VCaP (cell line): ENCODE measurements at regions not wholly inside any gene's neighbourhood (a gene's known extent, or its start where the extent isn't known, plus 50 kb on each side); places are given as distances from the start of the nearest gene placed in this dataset.

Experiments
- H3K27ac ChIP-seq: fragments of 450-650 bp; 2 replicates; pipeline ENCODE4 v1.5.1; 2017
- TF ChIP-seq, protein P1 (sequence below): fragments of 450-650 bp; conservative IDR thresholded peaks from 2 replicates; pipeline ENCODE4 v1.5.1; 2017; ENCODE audit warnings: mild to moderate bottlenecking, moderate library complexity

DNA sequence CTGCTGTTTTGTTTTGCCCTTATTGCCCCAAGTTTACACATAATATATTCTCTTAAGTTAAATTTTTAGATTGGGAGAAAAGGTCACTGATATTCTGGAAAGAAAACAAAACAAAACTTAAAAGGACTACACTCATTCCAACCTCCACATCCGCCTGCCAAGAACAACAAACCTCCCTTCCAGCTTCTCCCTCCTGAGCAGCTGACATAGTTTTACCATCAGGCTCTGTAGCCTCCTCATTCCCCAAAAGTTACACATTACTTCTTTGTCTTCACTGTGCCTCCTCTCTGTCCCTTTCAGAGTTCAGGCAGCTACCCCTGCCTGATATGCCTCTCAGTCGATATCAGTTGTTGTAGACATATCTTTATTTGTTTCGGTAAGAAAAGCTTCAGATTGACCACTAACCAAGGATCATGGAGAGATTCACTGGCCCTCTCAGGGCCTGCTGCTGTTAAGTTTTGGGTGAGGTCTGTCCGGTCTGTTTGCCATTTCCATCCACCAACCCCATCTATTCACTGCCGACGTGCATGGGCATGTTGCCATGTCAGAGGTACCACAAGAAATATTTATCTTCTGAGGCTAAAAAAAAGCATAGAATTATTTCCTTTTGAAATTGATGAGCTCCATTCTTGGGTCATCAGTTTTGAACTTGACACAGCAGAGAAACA is 164.1 kb downstream of the GASK1B start:
- TF ChIP-seq, protein P1, sequence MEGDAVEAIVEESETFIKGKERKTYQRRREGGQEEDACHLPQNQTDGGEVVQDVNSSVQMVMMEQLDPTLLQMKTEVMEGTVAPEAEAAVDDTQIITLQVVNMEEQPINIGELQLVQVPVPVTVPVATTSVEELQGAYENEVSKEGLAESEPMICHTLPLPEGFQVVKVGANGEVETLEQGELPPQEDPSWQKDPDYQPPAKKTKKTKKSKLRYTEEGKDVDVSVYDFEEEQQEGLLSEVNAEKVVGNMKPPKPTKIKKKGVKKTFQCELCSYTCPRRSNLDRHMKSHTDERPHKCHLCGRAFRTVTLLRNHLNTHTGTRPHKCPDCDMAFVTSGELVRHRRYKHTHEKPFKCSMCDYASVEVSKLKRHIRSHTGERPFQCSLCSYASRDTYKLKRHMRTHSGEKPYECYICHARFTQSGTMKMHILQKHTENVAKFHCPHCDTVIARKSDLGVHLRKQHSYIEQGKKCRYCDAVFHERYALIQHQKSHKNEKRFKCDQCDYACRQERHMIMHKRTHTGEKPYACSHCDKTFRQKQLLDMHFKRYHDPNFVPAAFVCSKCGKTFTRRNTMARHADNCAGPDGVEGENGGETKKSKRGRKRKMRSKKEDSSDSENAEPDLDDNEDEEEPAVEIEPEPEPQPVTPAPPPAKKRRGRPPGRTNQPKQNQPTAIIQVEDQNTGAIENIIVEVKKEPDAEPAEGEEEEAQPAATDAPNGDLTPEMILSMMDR = no peak
- H3K27ac ChIP-seq = no peak overlapping the region

DNA sequence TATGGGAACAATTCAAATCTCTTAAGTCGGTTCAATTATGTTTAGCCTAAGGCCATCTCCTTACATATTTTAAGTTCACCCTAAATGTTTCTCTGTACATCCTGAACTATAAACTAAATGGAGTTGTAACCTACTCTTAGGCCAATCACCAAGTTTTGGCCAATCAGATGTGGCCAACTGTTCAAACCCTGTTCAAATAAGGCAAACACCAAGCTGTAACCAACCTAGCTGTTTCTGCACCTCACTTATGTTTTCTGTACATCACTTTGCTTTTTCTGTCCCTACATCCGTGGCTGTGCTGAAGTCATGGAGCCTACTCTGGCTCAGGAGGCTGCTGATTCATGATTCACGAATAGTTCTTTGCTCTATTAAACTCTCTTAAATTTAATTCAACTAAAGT is 165.3 kb downstream of the GASK1B start:
- TF ChIP-seq, protein P1 = no peak
- H3K27ac ChIP-seq = no peak overlapping the region

DNA sequence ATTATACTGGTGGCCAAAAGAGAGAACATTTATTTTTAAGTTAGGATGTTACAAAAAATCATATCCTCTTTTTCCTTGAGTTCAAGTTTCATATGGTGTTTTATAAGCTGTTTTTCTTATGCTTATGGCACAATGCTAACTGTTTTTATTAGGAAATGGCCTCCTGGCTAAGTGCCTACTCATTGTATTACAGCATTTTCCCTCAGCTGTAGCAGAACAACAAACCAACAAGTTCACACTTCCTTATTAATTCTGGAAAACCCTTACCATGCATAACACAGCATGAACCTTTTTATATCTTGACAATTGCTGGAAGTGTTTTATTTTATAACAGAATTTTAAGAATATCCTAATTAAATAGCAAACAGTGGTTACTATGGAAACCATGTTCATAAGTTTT is 165.8 kb downstream of the GASK1B start:
- TF ChIP-seq, protein P1 = no peak
- no peak overlapping the region for H3K27ac ChIP-seq

DNA sequence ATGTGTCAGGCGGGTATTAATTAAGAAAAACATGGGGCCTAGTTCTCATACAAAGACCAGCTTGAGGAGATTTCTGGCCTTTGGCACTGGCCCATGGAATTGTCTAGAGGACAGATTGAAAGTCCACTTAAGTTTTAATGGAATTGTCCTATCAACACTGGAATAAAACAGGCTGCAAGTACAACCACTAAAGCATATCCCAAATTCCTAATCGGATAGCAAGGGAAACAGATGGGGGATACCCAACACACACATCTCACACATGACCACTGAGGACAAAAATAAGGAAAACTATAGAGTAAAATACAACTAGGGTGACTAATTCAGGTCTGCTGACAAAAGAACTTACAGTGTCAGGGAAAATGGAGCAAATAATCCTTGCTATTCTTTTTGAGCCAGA is 167.8 kb downstream of the GASK1B start:
- TF ChIP-seq, protein P1 = no peak

DNA sequence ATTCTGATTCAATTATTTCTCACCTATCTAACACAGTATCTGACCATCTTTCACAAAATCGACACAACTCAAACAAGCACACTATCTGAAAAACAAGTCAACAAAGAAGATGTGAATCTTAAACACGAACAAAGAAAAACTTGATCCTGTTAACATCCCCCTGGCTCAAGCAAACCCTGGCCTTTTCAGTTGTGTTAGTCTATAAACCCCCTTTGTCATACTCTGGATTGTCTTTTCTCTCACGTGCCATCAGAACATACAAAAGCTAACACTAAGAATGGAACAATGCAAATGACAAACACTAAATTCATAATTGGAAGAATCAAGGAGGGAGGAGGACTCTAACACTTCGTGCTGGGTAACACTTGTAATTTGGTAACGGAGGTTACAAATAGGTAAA is 168.7 kb downstream of the GASK1B start:
- TF ChIP-seq, protein P1 = no peak

More for the DNA sequence above, 167.8 kb downstream of the GASK1B start:
- no peak overlapping the region for H3K27ac ChIP-seq

DNA sequence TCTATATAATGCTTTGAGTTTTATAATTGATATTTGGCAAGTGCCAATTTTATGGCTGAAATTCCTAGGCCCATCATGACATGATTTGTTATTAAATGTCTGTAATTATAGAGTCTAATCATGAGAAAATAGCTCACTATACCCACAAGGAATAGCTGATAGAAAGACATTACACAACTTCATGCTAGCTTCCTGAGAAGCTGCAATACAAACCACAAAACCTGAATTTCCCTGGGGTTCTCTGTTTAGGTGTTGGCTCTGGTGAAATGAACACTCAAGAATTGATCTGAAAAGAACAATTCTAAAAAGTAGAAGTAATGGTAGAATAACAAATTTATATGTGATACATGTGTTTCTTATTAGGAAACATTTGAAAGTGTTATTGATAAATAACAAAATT is 169.6 kb downstream of the GASK1B start:
- TF ChIP-seq, protein P1 = no peak

More for the DNA sequence above, 168.7 kb downstream of the GASK1B start:
- no peak overlapping the region for H3K27ac ChIP-seq

DNA sequence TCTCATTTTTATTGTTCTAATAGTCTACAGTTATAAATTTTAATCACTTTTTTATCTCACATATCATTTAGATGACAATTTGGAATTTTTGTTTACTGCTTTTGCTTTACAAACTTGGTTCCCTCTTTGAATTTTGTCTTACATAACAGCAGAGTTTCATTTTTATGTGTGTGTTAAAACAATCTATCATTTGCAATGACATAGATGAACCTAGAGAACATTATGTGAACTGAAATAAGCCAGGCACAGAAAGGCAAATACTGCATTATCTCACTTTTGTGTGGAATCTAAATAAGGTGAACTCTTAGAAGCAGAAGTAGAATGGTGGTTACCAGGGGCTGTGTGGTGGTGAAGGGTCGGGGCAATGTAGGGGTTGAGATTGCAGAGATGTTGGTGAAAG is 170.7 kb downstream of the GASK1B start:
- TF ChIP-seq, protein P1 = no peak
- H3K27ac ChIP-seq = no peak overlapping the region

More for the DNA sequence above, 169.6 kb downstream of the GASK1B start:
- no peak overlapping the region for H3K27ac ChIP-seq
